ENCODE measurements at regions not wholly inside any gene's neighbourhood (a gene's known extent, or its start where the extent isn't known, plus 50 kb on each side); places are given as distances from the start of the nearest gene placed in this dataset.

GRCh38 chr6:126913651-126914050 is 204.8 kb upstream of the RSPO3 start:
- TF ChIP-seq CTCF (IDR thresholded peaks at IDR 0.05): no peak
- Mint-ChIP-seq H3K27ac (ENCODE audit: unreplicated experiment) (no peak overlapping the region), H3K36me3 (ENCODE audit: unreplicated experiment) (no peaks in the 10 kb centered on the region), H3K4me1 (ENCODE audit: unreplicated experiment) (no peaks in the 10 kb centered on the region), H3K4me3 (ENCODE audit: unreplicated experiment) (no peak overlapping the region), H3K27me3 (ENCODE audit: unreplicated experiment) (no peaks in the 10 kb centered on the region), H3K9me3 (ENCODE audit: unreplicated experiment) (no peaks in the 10 kb centered on the region)
- DNase-seq (ENCODE audit: extremely low spot score, unreplicated experiment): no peak

- no peak for DNase-seq (ENCODE audit: extremely low spot score, unreplicated experiment)
- no peaks in the 10 kb centered on the region for H3K27me3 Mint-ChIP-seq (ENCODE audit: unreplicated experiment)
- no peak overlapping the region for H3K4me3 Mint-ChIP-seq (ENCODE audit: unreplicated experiment)
- H3K4me1 Mint-ChIP-seq (ENCODE audit: unreplicated experiment): no peaks in the 10 kb centered on the region
- no peak for TF ChIP-seq CTCF (IDR thresholded peaks at IDR 0.05)
- H3K36me3 Mint-ChIP-seq (ENCODE audit: unreplicated experiment): no peaks in the 10 kb centered on the region
- no peaks in the 10 kb centered on the region for H3K9me3 Mint-ChIP-seq (ENCODE audit: unreplicated experiment)
- H3K27ac Mint-ChIP-seq (ENCODE audit: unreplicated experiment): no peak overlapping the region
Measured at GRCh38 chr6:126914172-126914571, 204.3 kb upstream of the RSPO3 start.

- H3K27me3 Mint-ChIP-seq (ENCODE audit: unreplicated experiment): no peaks in the 10 kb centered on the region
- no peak for DNase-seq (ENCODE audit: extremely low spot score, unreplicated experiment)
Measured at GRCh38 chr6:126914801-126915200, 203.7 kb upstream of the RSPO3 start.

GRCh38 chr6:126919947-126920346 is 198.5 kb upstream of the RSPO3 start:
- no peaks in the 10 kb centered on the region for H3K27me3 Mint-ChIP-seq (ENCODE audit: unreplicated experiment)
- no peaks in the 10 kb centered on the region for H3K4me1 Mint-ChIP-seq (ENCODE audit: unreplicated experiment)
- H3K9me3 Mint-ChIP-seq (ENCODE audit: unreplicated experiment): no peaks in the 10 kb centered on the region
- H3K27ac Mint-ChIP-seq (ENCODE audit: unreplicated experiment): no peak overlapping the region
- H3K4me3 Mint-ChIP-seq (ENCODE audit: unreplicated experiment): no peak overlapping the region
- no peak for TF ChIP-seq CTCF (IDR thresholded peaks at IDR 0.05)
- H3K36me3 Mint-ChIP-seq (ENCODE audit: unreplicated experiment): no peaks in the 10 kb centered on the region
- no peak for DNase-seq (ENCODE audit: extremely low spot score, unreplicated experiment)

More at GRCh38 chr6:126914801-126915200, 203.7 kb upstream of the RSPO3 start:
- no peaks in the 10 kb centered on the region for H3K9me3 Mint-ChIP-seq (ENCODE audit: unreplicated experiment)
- H3K4me1 Mint-ChIP-seq (ENCODE audit: unreplicated experiment): no peaks in the 10 kb centered on the region
- no peaks in the 10 kb centered on the region for H3K36me3 Mint-ChIP-seq (ENCODE audit: unreplicated experiment)
- no peak for TF ChIP-seq CTCF (IDR thresholded peaks at IDR 0.05)
- no peak overlapping the region for H3K4me3 Mint-ChIP-seq (ENCODE audit: unreplicated experiment)
- H3K27ac Mint-ChIP-seq (ENCODE audit: unreplicated experiment): no peak overlapping the region

- Mint-ChIP-seq H3K9me3 (ENCODE audit: unreplicated experiment) (no peaks in the 10 kb centered on the region), H3K36me3 (ENCODE audit: unreplicated experiment) (no peaks in the 10 kb centered on the region), H3K4me1 (ENCODE audit: unreplicated experiment) (no peaks in the 10 kb centered on the region), H3K27me3 (ENCODE audit: unreplicated experiment) (no peaks in the 10 kb centered on the region), H3K4me3 (ENCODE audit: unreplicated experiment) (no peak overlapping the region), H3K27ac (ENCODE audit: unreplicated experiment) (no peak overlapping the region)
- no peak for DNase-seq (ENCODE audit: extremely low spot score, unreplicated experiment)
- TF ChIP-seq CTCF (IDR thresholded peaks at IDR 0.05): no peak
Measured at GRCh38 chr6:126923807-126924206, 194.7 kb upstream of the RSPO3 start.

All from osteocyte (in vitro differentiated cells).